Lower leg skin (tissue), 3 donors: ENCODE measurements at regions not wholly inside any gene's neighbourhood (a gene's known extent, or its start where the extent isn't known, plus 50 kb on each side); places are given as distances from the start of the nearest gene placed in this dataset.

ENCODE experiments used
- CTCF ChIP-seq, 3 donors: fragments of 450-650 bp; IDR thresholded peaks; one replicate each; pipeline ENCODE4 v1.5.1; 2016; ENCODE audit warnings: antibody characterized with exemption in 3 of 3, mild to moderate bottlenecking in 3 of 3, moderate library complexity in 2 of 3
- POLR2A ChIP-seq, 2 donors: fragments of 450-650 bp; IDR thresholded peaks; one replicate each; pipeline ENCODE4 v1.6.1; 2016 to 2017; ENCODE audit warnings: antibody characterized with exemption in 2 of 2, mild to moderate bottlenecking in 1 of 2, moderate library complexity in 1 of 2

- TF ChIP-seq CTCF (IDR thresholded peaks at IDR 0.05) = no peak
- TF ChIP-seq POLR2A (IDR thresholded peaks at IDR 0.05) = no peak
These were observed 2141.2 kb downstream of the PCDH9 start for GRCh38 chr13:65088906-65089305.
